NCI-H1092 treated with DMSO at 0.1 percent for 48 hours (cell line): ENCODE measurements at regions not wholly inside any gene's neighbourhood (a gene's known extent, or its start where the extent isn't known, plus 50 kb on each side); places are given as distances from the start of the nearest gene placed in this dataset.

Source experiments
- DNase-seq: peaks from one replicate; lab custom pipeline; 2025; lab: John Stamatoyannopoulos, UW

GRCh38 chr10:111739125-111739873 lies 444.3 kb downstream of the GPAM start:
- no peak for DNase-seq

GRCh38 chr10:111739874-111740139 lies 443.8 kb downstream of the GPAM start:
- no peak for DNase-seq

GRCh38 chr10:111745982-111746381 lies 437.6 kb downstream of the GPAM start:
- no peak for DNase-seq

GRCh38 chr10:111747751-111748150 lies 435.8 kb downstream of the GPAM start:
- no peak for DNase-seq

GRCh38 chr10:111748184-111748583 lies 435.4 kb downstream of the GPAM start:
- DNase-seq, result no peak

- DNase-seq, result no peak
Observed at GRCh38 chr10:111750165-111750849, 433.3 kb downstream of the GPAM start.

GRCh38 chr10:111756217-111757061 lies 427.1 kb downstream of the GPAM start:
- DNase-seq, result no peak

GRCh38 chr10:111758593-111758992 lies 425.0 kb downstream of the GPAM start:
- no peak for DNase-seq

- no peak for DNase-seq
Observed at GRCh38 chr10:111762114-111762513, 421.5 kb downstream of the GPAM start.

- no peak for DNase-seq
Observed at GRCh38 chr10:111765216-111765615, 418.3 kb downstream of the GPAM start.

GRCh38 chr10:111766464-111766863 lies 417.1 kb downstream of the GPAM start:
- no peak for DNase-seq

- no peak for DNase-seq
Observed at GRCh38 chr10:111767661-111768060, 415.9 kb downstream of the GPAM start.

GRCh38 chr10:111773950-111774349 lies 409.6 kb downstream of the GPAM start:
- DNase-seq, result no peak

GRCh38 chr10:111774486-111774885 lies 409.1 kb downstream of the GPAM start:
- no peak for DNase-seq

GRCh38 chr10:111784436-111784835 lies 399.1 kb downstream of the GPAM start:
- DNase-seq, result no peak

GRCh38 chr10:111784946-111785465 lies 398.6 kb downstream of the GPAM start:
- DNase-seq, result no peak

GRCh38 chr10:111785921-111786320 lies 397.6 kb downstream of the GPAM start:
- no peak for DNase-seq

GRCh38 chr10:111789821-111790220 lies 393.7 kb downstream of the GPAM start:
- no peak for DNase-seq

- DNase-seq, result no peak
Observed at GRCh38 chr10:111801841-111802240, 381.7 kb downstream of the GPAM start.

- DNase-seq, result no peak
Observed at GRCh38 chr10:111804781-111805180, 378.8 kb downstream of the GPAM start.

- DNase-seq, result no peak
Observed at GRCh38 chr10:111811517-111811916, 372.0 kb downstream of the GPAM start.

- no peak for DNase-seq
Observed at GRCh38 chr10:111820471-111820870, 363.1 kb downstream of the GPAM start.

- no peak for DNase-seq
Observed at GRCh38 chr10:111821871-111822270, 361.7 kb downstream of the GPAM start.
